Right lobe of liver (tissue), 6 donors: ENCODE measurements at regions not wholly inside any gene's neighbourhood (a gene's known extent, or its start where the extent isn't known, plus 50 kb on each side); places are given as distances from the start of the nearest gene placed in this dataset.

Source experiments
- ATAC-seq, 4 donors: fragments of 200-7000 bp; cut with Tn5 transposase; one replicate each; pipeline ENCODE4 v1.9.1; 2020; ENCODE audit warnings: mild to moderate bottlenecking in 4 of 4, moderate library complexity in 4 of 4
- DNase-seq, 3 donors: peaks; one replicate each; pipeline ENCODE4 v3.0.0-alpha.2; 2020
- H3K27ac ChIP-seq, 3 donors: fragments of 200-600 bp; one replicate each; pipeline ENCODE4 v1.8.0; 2022
- H3K27me3 ChIP-seq, 2 donors: fragments of 200-600 bp; one replicate each; pipeline ENCODE4 v1.8.0; 2022
- H3K36me3 ChIP-seq, 4 donors: fragments of 200-600 bp; sonication (generic) in 1 of 4; one replicate each; pipeline versions ENCODE4 v1.5.1 to v1.8.0; 2017 to 2022; ENCODE audit warnings: control low read depth in 1 of 4
- H3K4me1 ChIP-seq, 4 donors: fragments of 200-600 bp; sonication (generic) in 1 of 4; one replicate each; pipeline versions ENCODE4 v1.5.1 to v1.8.0; 2017 to 2022; ENCODE audit warnings: control low read depth in 1 of 4
- H3K4me3 ChIP-seq, 3 donors: fragments of 200-600 bp; one replicate each; pipeline ENCODE4 v1.8.0; 2022
- H3K9me3 ChIP-seq, 4 donors: fragments of 200-600 bp; sonication (generic) in 1 of 4; one replicate each; pipeline versions ENCODE4 v1.5.1 to v1.8.0; 2017 to 2022; ENCODE audit warnings: control low read depth in 1 of 4
- POLR2A ChIP-seq: fragments of 450-650 bp; IDR thresholded peaks from one replicate; pipeline ENCODE4 v1.6.1; 2017; ENCODE audit warnings: antibody characterized with exemption, mild to moderate bottlenecking
- WGBS: methylation state at CpG from one replicate; pipeline ENCODE4 v1.1.6; 2018; ENCODE audit warnings: low coverage, low lambda C conversion rate; ENCODE audit not compliant: insufficient coverage; ENCODE audit errors: missing lambda C conversion rate; 5-methylcytosine and 5-hydroxymethylcytosine counted together
- intact Hi-C, 2 donors: fragments of 100-400 bp; cut with DNase I; formaldehyde crosslinking; loops; one replicate each; pipeline versions ENCODE4 v1.11.2 to v1.14.1; 2022
- TF ChIP-seq, protein P1 (sequence below), 4 donors: fragments of 200-600 bp in 3 of 4; fragments of 450-650 bp in 1 of 4; IDR thresholded peaks; one replicate each; pipeline versions ENCODE4 v1.5.1 to v1.8.0; 2016 to 2022; ENCODE audit warnings: antibody characterized with exemption in 4 of 4, mild to moderate bottlenecking in 2 of 4
- donor health status: DM: no; HTN: yes; CAD: no.
- donor health status: DM: no; HTN: no; CAD: no.
- donor health status: DM: no; HTN: no; CAD: no.
- donor health status: DM: no; HTN: yes; CAD: no.
- donor health status: DM: no; HTN: yes; CAD: no.

GRCh38 chr6:133740816-133741215 lies 148.1 kb upstream of the TCF21 start:
- intact Hi-C loops, result no loop called here
- no peak for TF ChIP-seq POLR2A
- TF ChIP-seq, protein P1, sequence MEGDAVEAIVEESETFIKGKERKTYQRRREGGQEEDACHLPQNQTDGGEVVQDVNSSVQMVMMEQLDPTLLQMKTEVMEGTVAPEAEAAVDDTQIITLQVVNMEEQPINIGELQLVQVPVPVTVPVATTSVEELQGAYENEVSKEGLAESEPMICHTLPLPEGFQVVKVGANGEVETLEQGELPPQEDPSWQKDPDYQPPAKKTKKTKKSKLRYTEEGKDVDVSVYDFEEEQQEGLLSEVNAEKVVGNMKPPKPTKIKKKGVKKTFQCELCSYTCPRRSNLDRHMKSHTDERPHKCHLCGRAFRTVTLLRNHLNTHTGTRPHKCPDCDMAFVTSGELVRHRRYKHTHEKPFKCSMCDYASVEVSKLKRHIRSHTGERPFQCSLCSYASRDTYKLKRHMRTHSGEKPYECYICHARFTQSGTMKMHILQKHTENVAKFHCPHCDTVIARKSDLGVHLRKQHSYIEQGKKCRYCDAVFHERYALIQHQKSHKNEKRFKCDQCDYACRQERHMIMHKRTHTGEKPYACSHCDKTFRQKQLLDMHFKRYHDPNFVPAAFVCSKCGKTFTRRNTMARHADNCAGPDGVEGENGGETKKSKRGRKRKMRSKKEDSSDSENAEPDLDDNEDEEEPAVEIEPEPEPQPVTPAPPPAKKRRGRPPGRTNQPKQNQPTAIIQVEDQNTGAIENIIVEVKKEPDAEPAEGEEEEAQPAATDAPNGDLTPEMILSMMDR (IDR thresholded peaks at IDR 0.05), result no peak
- H3K9me3 ChIP-seq, result no peaks in the 10 kb centered on the region
- H3K36me3 ChIP-seq, result no peaks in the 10 kb centered on the region
- no peaks in the 10 kb centered on the region for H3K27me3 ChIP-seq
- H3K4me3 ChIP-seq, result no peak overlapping the region
- WGBS, result 61% methylated on average over 2 of the region's 2 CpGs
- no peaks in the 10 kb centered on the region for H3K4me1 ChIP-seq
- no peak for ATAC-seq
- no peak for DNase-seq
- H3K27ac ChIP-seq, result no peak overlapping the region

DNA sequence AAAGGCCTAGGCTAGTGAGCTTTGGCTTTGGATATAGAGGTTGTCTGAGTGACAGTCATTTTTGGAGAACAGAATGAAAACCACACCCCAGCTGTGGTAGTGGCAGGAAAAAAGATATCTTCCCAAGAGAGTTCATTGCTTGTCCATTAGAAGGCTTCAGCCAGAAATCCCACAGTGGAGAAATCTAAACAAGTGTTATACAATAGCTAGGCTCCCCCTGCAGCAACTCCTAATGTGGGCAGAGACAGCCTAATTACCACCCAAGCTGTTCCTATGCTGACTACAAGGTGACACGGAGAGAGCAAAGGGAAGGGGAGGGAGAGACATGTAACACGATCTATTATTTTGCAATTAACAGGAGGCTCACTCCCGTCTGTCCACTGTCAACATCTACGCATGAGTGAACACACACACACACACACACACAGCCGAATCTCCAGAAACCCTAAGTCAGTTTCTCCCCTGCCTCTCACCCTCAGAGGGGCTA lies 147.5 kb upstream of the TCF21 start:
- no peaks in the 10 kb centered on the region for H3K27me3 ChIP-seq
- no peak overlapping the region for H3K27ac ChIP-seq
- H3K9me3 ChIP-seq, result no peaks in the 10 kb centered on the region
- no peak for ATAC-seq
- DNase-seq, result no peak
- 31% methylated on average over 5 of the region's 5 CpGs for WGBS
- H3K4me1 ChIP-seq, result no peaks in the 10 kb centered on the region
- intact Hi-C loops, result no loop called here
- H3K4me3 ChIP-seq, result no peak overlapping the region
- TF ChIP-seq, protein P1 (IDR thresholded peaks at IDR 0.05), result no peak
- no peak for TF ChIP-seq POLR2A
- no peaks in the 10 kb centered on the region for H3K36me3 ChIP-seq

DNA sequence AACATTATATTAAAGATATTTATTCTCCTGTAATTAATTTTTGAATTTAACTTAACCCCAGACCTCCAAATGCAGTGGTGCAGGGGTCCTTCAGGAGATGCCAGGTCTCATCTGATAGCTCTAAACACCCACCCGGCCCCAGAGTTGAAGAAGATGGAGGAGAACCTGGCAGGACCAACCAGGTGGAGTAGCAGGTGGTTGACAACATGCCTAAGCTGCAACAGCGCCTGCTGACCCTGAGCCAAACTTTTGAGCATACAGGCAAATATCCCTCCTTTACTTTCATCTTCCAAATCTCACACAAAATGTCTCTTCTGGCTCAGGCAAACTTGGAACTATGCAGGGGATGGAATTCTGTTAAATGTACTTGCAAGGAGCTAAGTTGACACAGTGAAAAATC lies 145.3 kb upstream of the TCF21 start:
- intact Hi-C loops, result no loop called here
- no peak for DNase-seq
- Histone ChIP-seq H3K4me1 (no peaks in the 10 kb centered on the region), H3K27me3 (no peaks in the 10 kb centered on the region), H3K27ac (no peak overlapping the region), H3K4me3 (no peak overlapping the region), H3K36me3 (no peaks in the 10 kb centered on the region), H3K9me3 (no peaks in the 10 kb centered on the region)
- no peak for TF ChIP-seq POLR2A
- TF ChIP-seq, protein P1 (IDR thresholded peaks at IDR 0.05), result no peak
- ATAC-seq, result no peak
- 48% methylated on average over 2 of the region's 2 CpGs for WGBS

DNA sequence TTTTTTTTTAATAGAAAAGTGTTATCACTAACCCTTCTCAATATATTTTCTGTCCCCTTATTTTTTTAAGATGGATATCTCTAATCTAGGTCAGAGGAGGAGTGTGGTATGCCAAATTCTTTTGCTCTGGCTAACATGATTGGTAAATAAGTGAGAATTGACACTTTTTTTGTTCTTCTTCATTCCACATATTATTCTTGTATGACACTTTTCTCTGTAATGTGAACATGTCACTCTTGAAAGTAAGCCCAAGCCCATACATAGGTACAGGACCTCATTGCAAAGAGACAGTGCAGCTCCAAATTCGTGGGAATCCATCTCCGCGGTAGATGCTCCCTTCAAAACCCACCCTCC lies 142.5 kb upstream of the TCF21 start:
- 67% methylated on average over 3 of the region's 3 CpGs for WGBS
- TF ChIP-seq POLR2A, result no peak
- TF ChIP-seq, protein P1 (IDR thresholded peaks at IDR 0.05), result no peak
- ATAC-seq, result no peak

GRCh38 chr6:133748628-133749027 lies 140.3 kb upstream of the TCF21 start:
- Histone ChIP-seq H3K27me3 (no peaks in the 10 kb centered on the region), H3K9me3 (no peaks in the 10 kb centered on the region), H3K4me1 (no peaks in the 10 kb centered on the region), H3K27ac (no peak overlapping the region), H3K4me3 (no peak overlapping the region), H3K36me3 (no peaks in the 10 kb centered on the region)
- TF ChIP-seq, protein P1 (IDR thresholded peaks at IDR 0.05), result no peak
- no peak for TF ChIP-seq POLR2A
- no peak for DNase-seq
- intact Hi-C loops, result no loop called here
- no peak for ATAC-seq
- WGBS, result 25% methylated on average over 3 of the region's 3 CpGs

More for the DNA sequence above, 142.5 kb upstream of the TCF21 start:
- Histone ChIP-seq H3K27ac (no peak overlapping the region), H3K27me3 (no peaks in the 10 kb centered on the region), H3K4me3 (no peak overlapping the region), H3K9me3 (no peaks in the 10 kb centered on the region), H3K36me3 (no peaks in the 10 kb centered on the region), H3K4me1 (no peaks in the 10 kb centered on the region)
- no peak for DNase-seq
- intact Hi-C loops, result no loop called here
